HL-60/S4 treated with retinoic acid at 250 ng/mL for 4 days and 3 days (cell line): ENCODE measurements at regions not wholly inside any gene's neighbourhood (a gene's known extent, or its start where the extent isn't known, plus 50 kb on each side); places are given as distances from the start of the nearest gene placed in this dataset.

Experiments used
- in situ Hi-C: fragments of 300-500 bp; cut with MboI; formaldehyde crosslinking; loops from 2 replicates; pipeline ENCODE4 v1.7.0; 2022; ENCODE audit warnings: low sequenced_read_pairs

DNA sequence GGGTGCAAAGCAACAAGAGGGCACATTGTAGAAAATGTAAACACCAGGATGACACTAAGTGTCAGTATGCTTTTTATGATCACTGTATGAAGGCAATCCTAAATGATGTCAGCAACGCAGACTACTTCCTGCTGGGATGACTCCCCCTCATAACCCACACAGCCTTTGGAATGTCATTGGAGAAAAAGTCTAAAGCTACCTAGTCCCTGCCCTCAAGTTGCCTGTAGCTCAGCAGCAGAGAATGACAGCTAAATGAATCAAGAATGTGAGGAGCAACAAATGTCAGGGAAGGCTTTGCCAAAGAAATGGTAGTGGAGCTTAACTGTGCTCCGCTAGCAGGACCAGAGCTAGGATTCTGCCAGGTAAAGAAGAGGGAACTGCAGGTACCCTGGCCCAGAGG is 555.6 kb downstream of the CD83 start:
- in situ Hi-C loops, result no loop called here

DNA sequence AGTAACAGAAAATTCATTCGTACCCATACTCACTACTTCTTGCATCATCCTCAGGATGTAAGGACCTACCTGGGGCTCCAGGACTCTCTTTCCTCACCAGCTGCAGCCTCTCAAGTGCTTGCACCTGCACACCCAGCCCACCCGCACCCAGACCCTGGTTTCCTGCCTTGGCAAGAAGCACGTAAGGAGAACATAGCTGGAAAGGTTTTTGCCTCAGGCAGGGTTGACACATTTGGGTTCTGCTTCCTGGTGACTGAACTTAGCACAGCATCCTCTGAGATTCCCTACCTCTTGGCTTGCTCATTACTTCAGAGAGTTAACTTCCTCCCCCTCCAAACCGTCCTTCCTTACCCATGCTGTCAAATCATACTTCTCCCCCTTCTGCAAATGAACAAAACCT is 556.9 kb downstream of the CD83 start:
- in situ Hi-C loops, result no loop called here

DNA sequence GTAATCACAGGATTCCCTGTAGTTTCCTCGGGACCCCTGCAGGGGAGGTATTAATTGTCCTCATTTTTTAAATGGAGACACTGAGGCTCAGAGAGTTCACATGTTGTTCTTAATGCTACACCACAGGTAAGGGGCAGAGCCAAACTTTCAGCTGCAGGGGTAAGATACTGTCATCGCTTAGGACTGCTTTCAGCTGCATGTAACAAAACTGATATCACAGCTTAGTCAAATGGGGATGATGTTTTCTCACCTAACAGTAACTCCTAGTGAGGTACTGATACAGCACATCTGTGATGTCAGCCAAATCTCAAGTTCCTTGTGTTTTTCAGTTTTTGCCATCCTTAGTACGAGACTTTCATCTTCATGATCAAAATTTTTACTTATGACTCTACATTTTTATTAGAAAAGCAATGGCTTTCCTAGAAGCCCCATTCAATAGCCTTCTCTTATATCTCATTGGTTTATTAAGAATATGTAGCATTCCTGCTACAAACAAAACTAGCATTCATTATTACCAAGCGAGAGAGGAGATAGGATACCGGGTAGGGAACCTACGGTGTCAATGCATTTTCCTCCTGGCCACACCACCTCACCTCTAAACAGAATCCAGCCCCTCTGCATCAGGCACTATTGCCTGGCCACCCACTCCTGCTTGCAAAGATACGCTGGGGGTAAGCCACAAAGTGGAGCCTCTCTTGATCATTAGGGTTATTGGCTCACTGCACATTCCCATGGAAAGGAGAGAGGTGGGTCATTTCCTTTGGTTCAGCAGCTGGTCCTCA is 557.5 kb downstream of the CD83 start:
- in situ Hi-C loops, result no loop called here

DNA sequence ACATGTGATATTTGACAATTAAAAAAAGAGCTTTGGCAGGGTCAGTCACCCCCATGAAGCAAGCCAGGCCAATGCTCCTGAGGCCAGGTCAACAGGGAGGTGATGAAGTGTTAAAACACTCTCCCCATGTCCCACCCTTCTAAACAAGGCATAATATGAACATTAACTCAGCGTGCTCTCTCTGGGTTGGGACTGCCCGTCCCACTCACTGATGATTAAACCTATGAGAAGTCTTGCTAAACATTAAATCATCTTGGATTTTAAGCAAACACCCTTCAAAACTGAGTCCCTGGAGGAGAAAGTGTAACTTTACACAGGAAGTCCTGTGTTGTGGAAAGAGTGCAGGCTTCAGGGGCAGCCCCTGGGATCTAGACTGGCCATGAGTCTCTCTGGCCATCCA is 558.5 kb downstream of the CD83 start:
- in situ Hi-C loops, result no loop called here

DNA sequence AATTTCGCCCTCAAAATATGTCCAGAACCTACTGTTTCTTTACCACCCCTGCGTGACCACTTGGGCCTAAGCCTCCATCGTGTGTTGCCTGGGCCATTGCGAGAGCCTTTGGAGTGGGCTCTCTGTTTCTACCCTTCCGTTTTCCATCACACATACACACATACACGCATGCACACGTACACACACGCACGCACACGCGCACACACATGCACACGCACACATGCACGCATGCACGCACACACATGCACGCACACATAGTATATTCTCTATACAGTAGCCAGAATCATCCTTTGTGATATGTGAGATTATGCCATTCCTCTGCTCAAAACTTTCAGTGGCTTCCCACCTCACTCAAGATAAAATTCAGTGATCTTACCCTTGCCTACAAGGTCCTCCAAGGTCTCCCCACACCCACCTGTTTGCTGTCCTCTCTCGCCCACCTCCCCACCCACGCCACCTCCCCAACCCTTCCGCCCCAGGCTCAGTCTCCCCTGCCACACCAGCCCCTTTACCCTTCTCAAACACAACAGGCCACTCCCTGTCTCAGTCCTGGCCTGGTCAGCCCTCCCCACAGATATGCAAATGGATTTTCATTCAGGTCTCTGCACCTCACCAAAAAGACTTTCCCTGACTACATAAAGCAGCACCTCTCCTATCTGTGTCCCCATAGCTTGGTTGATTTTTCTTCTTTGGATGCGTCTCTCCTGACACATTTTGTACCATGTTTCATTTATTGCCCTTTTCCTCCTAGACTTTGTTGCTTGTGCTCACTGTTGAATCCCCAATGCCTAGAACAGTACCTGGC is 559.6 kb downstream of the CD83 start:
- in situ Hi-C loops, result no loop called here

DNA sequence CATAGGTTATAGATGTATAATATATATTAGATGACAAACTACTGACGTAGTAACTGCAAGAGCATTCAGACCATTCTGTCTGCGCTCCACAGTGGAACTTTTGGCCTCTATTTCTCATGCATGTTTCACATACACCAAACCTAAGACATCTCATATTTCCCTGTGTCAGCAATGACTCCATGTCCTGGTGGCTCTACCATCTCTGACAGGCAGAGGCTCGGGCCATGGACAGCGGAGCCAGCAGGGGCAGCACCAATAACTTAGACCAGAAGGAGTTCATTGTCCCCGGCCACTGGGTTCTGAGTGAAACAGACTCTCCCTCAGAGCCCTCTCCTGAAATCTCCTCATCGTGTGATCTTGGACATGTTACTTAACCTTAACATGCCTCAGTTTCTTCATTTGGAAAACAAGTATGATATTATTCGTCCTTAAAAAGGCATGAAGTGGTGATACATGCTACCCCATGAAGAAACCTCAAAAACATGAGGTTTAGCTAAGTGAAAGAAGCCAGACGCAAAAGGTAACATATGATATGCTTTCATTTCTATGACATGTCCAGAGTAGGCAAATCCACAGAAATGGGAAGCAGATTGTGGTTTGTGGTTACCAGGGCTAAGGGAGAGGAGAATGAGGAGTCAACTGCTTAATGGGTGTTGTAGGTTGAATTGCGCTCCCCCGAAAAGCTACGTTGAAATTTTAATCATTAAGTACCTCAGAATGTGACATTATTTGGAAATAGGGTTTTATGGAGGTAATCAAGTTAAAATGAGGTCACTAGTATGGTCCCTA is 564.0 kb upstream of the JARID2 start:
- in situ Hi-C loops, result no loop called here

DNA sequence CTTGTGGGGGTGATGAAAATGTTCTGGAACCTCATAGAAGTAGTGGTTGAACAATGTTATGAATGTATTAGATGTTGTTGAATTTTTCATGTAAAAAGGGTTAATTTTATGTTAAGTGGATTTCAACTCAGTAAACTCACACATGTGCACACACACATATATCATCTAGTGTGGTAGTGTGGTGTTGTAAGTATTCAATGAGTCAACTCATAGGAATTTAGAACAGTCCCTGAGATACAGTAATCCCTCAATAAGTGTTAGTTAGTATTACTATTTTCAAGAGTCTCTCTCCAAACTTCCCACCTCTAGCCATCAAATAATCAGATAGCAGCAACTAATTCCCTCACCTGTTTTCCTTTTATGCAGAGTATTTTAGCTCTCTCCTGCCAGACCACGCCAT is 563.1 kb upstream of the JARID2 start:
- in situ Hi-C loops, result no loop called here

DNA sequence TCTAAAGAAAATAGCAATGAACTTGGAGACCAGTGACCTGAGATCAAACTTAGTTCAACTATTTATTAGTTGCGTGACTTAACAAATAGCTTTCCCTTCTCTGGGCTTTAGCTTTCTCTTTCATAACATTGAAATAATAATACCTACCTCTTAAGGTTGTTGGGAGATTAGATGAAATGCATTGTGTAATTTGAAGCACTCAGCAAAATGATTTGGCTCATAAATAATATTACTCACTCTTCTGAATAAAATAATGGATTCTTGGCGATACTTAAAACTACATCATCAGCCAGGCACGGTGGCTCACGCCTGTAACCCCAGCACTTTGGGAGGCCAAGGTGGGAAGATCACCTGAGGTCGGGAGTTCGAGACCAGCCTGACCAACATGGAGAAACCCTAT is 556.2 kb upstream of the JARID2 start:
- in situ Hi-C loops, result no loop called here

DNA sequence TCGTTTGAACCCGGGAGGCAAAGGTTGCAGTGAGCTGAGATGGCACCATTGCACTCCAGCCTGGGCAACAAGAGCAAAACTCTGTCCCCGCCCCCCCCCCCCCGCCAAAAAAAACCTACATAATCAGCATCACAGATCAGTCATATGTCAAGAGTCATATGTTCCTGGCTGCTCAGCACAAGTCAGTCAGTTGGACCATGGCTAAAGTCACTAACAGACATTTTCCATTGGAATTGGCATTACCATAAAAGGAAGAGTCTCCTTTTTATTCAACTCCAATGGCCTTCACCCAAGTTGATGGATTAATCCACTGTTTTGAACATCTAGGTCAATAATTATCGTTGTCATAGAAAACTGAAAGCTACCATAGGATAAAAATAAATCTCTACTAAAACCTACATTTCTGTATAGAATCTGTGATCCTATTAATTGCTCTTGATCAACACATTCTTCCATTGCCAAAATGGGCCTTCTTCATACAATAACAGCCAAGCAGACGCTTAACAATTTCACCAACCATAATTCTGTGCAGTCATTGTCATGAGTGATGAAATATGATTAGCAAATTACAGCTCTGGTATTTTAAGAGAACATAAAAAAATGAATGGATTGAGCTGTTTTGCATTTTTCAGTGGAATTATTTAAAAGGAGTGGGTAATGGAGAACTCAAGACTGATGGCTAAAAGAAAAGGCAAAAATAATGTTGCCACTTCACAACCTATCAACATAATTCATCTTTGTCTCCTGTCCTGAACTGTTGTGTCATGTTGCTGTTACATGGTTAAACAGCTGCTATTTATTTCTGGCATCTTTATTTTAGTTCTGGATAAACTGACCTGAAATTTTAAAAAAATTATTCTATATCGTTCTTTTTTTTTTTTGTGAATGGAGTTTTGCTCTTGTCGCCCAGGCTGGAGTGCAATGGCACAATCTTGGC is 555.5 kb upstream of the JARID2 start:
- in situ Hi-C loops, result no loop called here

DNA sequence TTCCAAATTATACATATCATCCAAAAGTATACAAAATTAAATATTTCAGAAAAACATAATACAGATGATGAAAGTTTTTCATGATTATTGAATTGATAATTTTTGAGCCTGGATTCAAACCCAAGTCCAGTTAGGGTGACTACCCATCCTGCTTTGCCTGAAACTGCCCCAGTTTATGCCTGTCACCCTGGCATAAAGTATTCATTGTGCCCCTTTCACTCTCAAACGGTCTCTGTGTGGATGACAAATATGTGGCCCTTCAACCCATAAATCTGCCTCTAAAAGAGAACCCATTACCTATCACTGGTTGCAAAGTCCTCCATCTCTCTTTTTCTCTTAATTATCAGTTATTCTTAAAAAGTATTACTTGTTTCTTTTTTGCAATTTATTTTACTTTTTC is 553.7 kb upstream of the JARID2 start:
- in situ Hi-C loops, result no loop called here

DNA sequence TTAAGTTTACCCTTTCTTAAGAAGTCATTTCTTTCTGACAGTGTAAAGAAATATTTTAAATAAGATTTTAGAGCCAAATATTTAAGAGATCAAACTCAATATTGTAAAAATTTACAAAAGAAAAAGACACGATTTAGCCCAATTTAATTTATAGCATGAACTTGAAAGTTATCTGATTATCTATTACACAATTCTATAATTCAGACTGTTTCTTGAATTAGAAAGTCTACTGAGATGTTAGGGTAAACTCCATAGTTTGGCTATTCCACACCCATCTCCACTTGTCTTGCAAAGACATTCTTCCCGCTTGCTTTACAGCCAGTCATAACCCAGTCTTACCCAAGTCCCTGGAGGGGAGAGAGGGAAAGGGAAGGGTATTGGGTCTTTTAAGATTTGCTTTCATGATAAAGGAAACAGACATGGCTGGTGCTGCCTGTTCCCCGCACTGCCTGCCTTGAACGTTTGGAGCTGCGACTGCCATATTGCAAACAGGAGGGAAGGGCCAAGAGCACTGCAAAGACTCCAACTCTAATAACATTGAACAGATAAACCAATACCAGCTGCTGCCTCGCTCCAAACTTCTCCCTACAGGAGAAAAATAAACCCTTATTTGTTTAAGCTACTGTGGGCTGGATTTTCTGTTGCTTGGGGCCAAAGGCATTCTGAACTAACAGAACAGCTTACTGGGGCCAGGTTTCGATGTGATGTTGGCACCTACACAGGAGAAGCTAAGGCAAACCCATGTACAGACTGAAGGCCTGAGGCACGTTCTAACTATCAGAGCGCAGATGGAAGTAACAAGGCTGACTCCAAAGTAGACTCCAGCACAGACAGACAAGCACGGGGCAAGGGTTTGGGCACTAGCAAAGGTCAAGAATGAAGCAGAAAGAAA is 552.3 kb upstream of the JARID2 start:
- in situ Hi-C loops, result no loop called here

DNA sequence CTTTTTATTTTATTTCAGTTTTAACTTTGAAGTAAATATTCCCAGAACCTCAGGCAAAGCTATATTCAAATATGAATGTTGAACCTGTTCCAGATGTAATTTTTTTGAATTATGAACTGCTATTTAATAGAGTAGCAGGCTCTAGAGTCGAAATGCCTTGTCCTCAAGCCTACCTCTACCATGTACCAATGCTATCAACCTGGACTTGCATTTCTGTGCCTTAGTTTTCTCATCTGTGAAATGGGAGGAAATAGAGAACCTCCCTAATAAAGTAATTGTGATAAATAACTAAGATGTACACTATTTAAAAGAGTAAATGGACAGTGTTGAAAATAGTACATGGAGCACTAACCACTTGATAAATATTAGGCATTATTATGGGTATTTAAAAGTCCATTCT is 551.6 kb upstream of the JARID2 start:
- in situ Hi-C loops, result no loop called here

DNA sequence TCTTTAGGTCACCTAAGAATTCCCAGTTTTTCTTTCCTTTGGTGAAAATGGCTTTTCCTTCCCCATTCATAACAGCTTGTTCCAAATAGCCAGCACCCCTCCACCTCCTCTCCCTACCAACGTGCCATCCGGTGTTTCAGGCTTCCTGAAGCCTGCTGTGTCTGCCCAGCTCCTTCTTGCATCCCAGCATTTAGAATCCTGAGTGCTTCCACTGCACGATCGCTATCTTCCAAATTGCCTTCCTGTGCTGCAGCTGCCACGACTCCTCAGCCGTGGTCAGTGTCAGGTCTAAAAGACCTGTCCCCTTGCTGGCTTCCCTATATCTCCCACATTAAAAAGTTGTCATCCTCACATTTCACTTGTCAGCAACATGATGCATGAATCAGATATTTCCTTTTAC is 550.3 kb upstream of the JARID2 start:
- in situ Hi-C loops, result no loop called here

DNA sequence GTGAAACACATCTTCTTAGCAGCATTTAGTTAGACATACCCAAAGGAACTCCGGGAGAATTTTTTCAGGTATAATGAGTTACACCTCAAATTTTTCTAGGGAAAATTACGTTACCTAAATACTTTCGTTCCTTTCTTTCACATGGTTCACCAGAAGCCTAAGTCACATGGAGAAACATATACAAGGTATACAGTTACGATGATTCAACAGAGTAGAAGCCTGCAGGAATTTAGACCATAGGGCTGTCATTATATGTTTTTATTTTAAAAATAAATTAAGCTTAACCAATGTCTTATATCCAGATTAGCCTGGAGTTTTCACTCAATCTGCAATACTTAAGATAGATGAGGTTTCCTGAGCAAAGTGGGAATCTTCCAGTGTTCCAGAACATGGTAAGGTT is 549.5 kb upstream of the JARID2 start:
- in situ Hi-C loops, result no loop called here

DNA sequence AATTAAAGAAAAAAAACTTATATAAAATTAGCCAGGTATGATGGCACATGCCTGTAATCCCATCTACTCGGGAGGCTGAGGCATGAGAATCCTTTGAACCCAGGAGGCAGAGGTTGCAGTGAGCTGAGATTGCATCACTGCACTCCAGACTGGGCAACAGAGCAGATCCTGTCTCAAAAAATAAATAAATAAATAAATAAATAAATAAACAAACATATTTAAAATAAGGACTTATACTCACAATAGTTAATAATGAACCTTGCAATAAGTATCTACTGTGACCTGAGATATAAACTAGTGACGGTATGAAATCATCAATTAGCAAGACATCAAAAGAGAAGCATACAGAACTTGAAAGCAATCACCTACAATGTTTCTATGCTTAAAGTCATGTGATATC is 548.4 kb upstream of the JARID2 start:
- in situ Hi-C loops, result no loop called here

DNA sequence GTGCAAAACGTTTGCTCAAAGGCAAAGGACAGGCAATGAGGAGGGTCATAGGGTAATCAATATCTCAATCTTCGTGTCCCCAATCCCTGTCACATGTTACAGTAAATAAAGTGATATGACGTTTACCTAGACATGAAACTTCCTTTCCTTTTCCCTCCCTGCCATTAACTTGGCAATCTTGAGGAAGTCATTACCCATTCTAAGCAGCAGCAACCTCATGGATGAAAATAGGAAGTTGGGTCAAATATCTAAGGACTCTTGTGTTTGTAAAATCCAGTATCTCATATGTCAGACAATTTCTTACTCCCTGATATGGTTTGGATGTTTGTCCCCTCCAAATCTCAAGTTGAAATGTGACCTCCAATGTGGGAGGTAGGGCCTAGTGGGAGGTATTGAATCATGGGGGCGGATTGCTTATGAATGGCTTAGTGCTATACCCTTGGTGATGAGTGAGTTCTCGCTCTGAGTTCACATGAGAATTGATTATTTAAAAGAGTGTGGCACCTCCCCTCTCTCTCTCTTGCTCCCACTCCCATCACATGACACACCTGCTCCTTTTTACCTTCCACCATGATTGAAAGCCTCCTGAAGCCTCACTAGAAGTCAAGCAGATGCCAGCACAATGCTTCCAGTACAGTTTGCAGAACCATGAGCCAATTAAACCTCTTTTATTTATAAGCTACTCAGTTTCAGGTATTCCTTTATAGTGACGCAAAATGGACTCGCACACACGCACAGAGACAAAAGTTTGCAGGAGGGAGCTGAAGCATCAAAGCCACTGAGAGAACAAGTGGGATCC is 545.9 kb upstream of the JARID2 start:
- in situ Hi-C loops, result loop anchor here (25.0 kb wide), 1 partner anchor 488 kb away; no protein-coding TSS in a partner anchor

DNA sequence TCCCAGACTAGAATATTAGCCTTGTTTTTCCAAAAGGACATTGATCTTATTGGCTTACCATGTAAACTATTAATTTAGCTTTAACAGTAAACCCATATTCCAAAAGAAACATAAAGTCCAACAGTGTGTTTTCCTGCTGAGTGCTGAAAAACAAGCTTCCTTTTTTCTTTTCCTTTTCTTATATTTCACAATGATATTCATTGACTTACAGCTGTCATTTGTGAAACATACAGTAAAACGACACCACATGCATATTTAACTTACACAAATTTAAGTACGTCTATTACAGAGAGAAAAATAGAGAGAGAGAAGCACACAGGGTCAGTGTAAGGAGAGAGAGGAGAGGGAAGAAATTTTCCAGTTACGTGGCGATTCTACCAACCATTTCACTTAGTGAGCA is 543.9 kb upstream of the JARID2 start:
- in situ Hi-C loops, result loop anchor here (25.0 kb wide), 1 partner anchor 490 kb away; no protein-coding TSS in a partner anchor

DNA sequence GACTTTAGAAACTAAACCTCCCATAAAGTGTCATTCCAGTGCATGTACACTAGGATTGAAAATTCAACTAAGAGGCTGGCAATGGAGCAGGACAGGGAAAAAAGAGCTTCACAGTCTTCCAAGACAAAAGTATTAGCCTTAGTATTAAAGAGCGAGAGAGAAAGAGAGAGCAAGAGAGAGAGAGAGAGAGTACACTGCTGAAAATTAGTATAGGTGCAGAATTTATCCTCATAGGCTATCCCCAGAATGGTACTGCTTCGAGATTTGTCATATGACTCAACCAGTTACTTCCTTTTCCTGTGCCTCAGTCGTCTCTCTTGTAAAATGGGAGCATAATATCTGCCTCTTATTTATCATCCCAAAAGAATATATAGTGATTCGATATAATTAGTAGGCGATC is 543.2 kb upstream of the JARID2 start:
- in situ Hi-C loops, result loop anchor here (25.0 kb wide), 1 partner anchor 490 kb away; no protein-coding TSS in a partner anchor
